UCSD-AML1 (cell line): ENCODE measurements at regions not wholly inside any gene's neighbourhood (a gene's known extent, or its start where the extent isn't known, plus 50 kb on each side); places are given as distances from the start of the nearest gene placed in this dataset.

Experiments
- DNase-seq: peaks from one replicate; lab custom pipeline; 2025; ENCODE audit not compliant: unreplicated experiment; lab: John Stamatoyannopoulos, UW

GRCh38 chr4:35604724-35605123 is 639.6 kb downstream of the ARAP2 start:
- DNase-seq, result no peak

GRCh38 chr4:35608205-35608604 is 636.1 kb downstream of the ARAP2 start:
- no peak for DNase-seq

GRCh38 chr4:35614120-35614519 is 630.2 kb downstream of the ARAP2 start:
- no peak for DNase-seq

GRCh38 chr4:35639929-35640328 is 604.4 kb downstream of the ARAP2 start:
- DNase-seq, result no peak

GRCh38 chr4:35643661-35644060 is 600.7 kb downstream of the ARAP2 start:
- no peak for DNase-seq

- no peak for DNase-seq
Measured at GRCh38 chr4:35644591-35644990, 599.7 kb downstream of the ARAP2 start.

- no peak for DNase-seq
Measured at GRCh38 chr4:35649011-35649410, 595.3 kb downstream of the ARAP2 start.

- no peak for DNase-seq
Measured at GRCh38 chr4:35649778-35650177, 594.5 kb downstream of the ARAP2 start.

GRCh38 chr4:35652197-35652596 is 592.1 kb downstream of the ARAP2 start:
- DNase-seq, result no peak

GRCh38 chr4:35653451-35653850 is 590.9 kb downstream of the ARAP2 start:
- DNase-seq, result no peak

- DNase-seq, result no peak
Measured at GRCh38 chr4:35673137-35673536, 571.2 kb downstream of the ARAP2 start.

GRCh38 chr4:35684755-35685154 is 559.6 kb downstream of the ARAP2 start:
- DNase-seq, result no peak

- no peak for DNase-seq
Measured at GRCh38 chr4:35689870-35690269, 554.4 kb downstream of the ARAP2 start.

GRCh38 chr4:35690271-35690670 is 554.0 kb downstream of the ARAP2 start:
- no peak for DNase-seq

- DNase-seq, result no peak
Measured at GRCh38 chr4:35695003-35695402, 549.3 kb downstream of the ARAP2 start.

- DNase-seq, result no peak
Measured at GRCh38 chr4:35695421-35695820, 548.9 kb downstream of the ARAP2 start.

GRCh38 chr4:35697210-35697736 is 547.0 kb downstream of the ARAP2 start:
- DNase-seq, result no peak

GRCh38 chr4:35700663-35701062 is 543.7 kb downstream of the ARAP2 start:
- DNase-seq, result no peak

GRCh38 chr4:35709080-35709479 is 535.2 kb downstream of the ARAP2 start:
- no peak for DNase-seq

- DNase-seq, result no peak
Measured at GRCh38 chr4:35710343-35710742, 534.0 kb downstream of the ARAP2 start.

GRCh38 chr4:35711127-35711526 is 533.2 kb downstream of the ARAP2 start:
- no peak for DNase-seq

GRCh38 chr4:35723973-35724372 is 520.3 kb downstream of the ARAP2 start:
- DNase-seq, result no peak

- DNase-seq, result no peak
Measured at GRCh38 chr4:35725131-35725530, 519.2 kb downstream of the ARAP2 start.

GRCh38 chr4:35730414-35730813 is 513.9 kb downstream of the ARAP2 start:
- DNase-seq, result no peak
